ENCODE measurements at regions not wholly inside any gene's neighbourhood (a gene's known extent, or its start where the extent isn't known, plus 50 kb on each side); places are given as distances from the start of the nearest gene placed in this dataset.

DNA sequence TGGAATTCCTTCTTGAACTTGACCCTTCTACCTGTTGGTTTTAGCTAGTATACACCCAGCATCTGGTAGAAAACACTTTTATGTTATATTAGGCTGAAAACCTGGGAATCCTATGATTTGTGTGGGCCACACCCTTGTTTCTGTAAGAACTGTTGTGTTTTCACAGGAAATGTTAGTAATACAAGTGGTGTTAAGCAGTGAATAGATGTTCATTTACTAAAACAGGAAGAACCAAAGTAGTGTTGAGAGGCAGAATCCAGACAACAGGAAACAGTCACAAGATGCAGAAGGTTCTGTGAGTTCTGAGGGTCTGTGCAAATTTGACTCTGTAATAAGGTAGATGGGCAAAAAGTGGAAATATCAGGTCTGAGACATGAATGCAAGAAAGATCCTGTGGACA, 73.0 kb upstream of the RAI14 start:
- TF ChIP-seq TEAD4 (IDR thresholded peaks at IDR 0.05; ENCODE audit: low read length) = no peak
- TF ChIP-seq TEAD4 (CRISPR knock-in tag; IDR thresholded peaks at IDR 0.05; ENCODE audit: borderline replicate concordance) = no peak
- no peak for TF ChIP-seq RAD51 (IDR thresholded peaks at IDR 0.05; ENCODE audit: borderline replicate concordance, low read depth)
- TF ChIP-seq CTCF (IDR thresholded peaks at IDR 0.05 in 2 of 3, conservative IDR thresholded peaks at IDR 0.05 in 1 of 3; ENCODE audit: insufficient read depth in 2 of 3, low read depth in 1 of 3, low read length in 3 of 3) = no peak
- no peak for TF ChIP-seq ZNF324 (CRISPR knock-in tag; IDR thresholded peaks at IDR 0.05)
- TF ChIP-seq MIER1 (IDR thresholded peaks at IDR 0.05; ENCODE audit: low read depth) = no peak
- TF ChIP-seq NR2C2 (CRISPR knock-in tag; IDR thresholded peaks at IDR 0.05) = no peak
- no peak for TF ChIP-seq NR2C2 (tag; IDR thresholded peaks at IDR 0.05)
- no peak for TF ChIP-seq CREM (IDR thresholded peaks at IDR 0.05; ENCODE audit: low read depth)
- no peak for TF ChIP-seq ZNF696 (CRISPR knock-in tag; conservative IDR thresholded peaks at IDR 0.05)

Measured in K562 (cell line).